Neural cell (in vitro differentiated cells): ENCODE measurements at regions not wholly inside any gene's neighbourhood (a gene's known extent, or its start where the extent isn't known, plus 50 kb on each side); places are given as distances from the start of the nearest gene placed in this dataset.

Experiments
- H2AFZ ChIP-seq: fragments of 200-600, 300-800 bp; sonication (generic), shearing (Covaris generic); 2 replicates; pipeline ENCODE4 v1.6.0; 2014; ENCODE audit warnings: low read depth, mild to moderate bottlenecking, antibody characterized with exemption, low read length, moderate library complexity
- H3F3A ChIP-seq: fragments of 200-600 bp; shearing (Covaris generic); 2 replicates; pipeline ENCODE4 v1.6.1; 2016; ENCODE audit warnings: mild to moderate bottlenecking, moderate library complexity, mixed read lengths, antibody characterized with exemption, low read length; ENCODE audit not compliant: insufficient read depth, poor library complexity, severe bottlenecking
- H3K27ac ChIP-seq: fragments of 200-600, 300-800 bp; sonication (generic), shearing (Covaris generic); 2 replicates; pipeline ENCODE4 v1.5.1; 2014; ENCODE audit warnings: mild to moderate bottlenecking, low read length, moderate library complexity
- H3K27me3 ChIP-seq: fragments of 300-800, 200-600 bp; sonication (generic), shearing (Covaris generic); 2 replicates; pipeline ENCODE4 v1.6.0; 2014; ENCODE audit warnings: mild to moderate bottlenecking, low read depth, low read length, moderate library complexity; ENCODE audit not compliant: insufficient read depth
- H3K36me3 ChIP-seq: fragments of 300-800, 200-600 bp; sonication (generic), shearing (Covaris generic); 2 replicates; pipeline ENCODE4 v1.5.1; 2014; ENCODE audit warnings: mild to moderate bottlenecking, antibody characterized with exemption, low read length, moderate library complexity; ENCODE audit not compliant: insufficient read depth
- H3K4me2 ChIP-seq: fragments of 300-800, 200-600 bp; sonication (generic), shearing (Covaris generic); 2 replicates; pipeline ENCODE4 v1.6.0; 2014; ENCODE audit warnings: mild to moderate bottlenecking, low read length
- H3K4me3 ChIP-seq: fragments of 300-800, 200-600 bp; sonication (generic), shearing (Covaris generic); 2 replicates; pipeline ENCODE4 v1.5.1; 2014; ENCODE audit warnings: mild to moderate bottlenecking, low read length, moderate library complexity
- H3K79me2 ChIP-seq: fragments of 200-600 bp; shearing (Covaris generic); replicated peaks from 2 replicates; pipeline ENCODE4 v1.6.0; 2014; ENCODE audit warnings: mild to moderate bottlenecking, low read length, moderate library complexity; ENCODE audit not compliant: insufficient read depth
- H3K9ac ChIP-seq: fragments of 300-800, 200-600 bp; sonication (generic), shearing (Covaris generic); 2 replicates; pipeline ENCODE4 v1.6.1; 2016; ENCODE audit warnings: mild to moderate bottlenecking, low read length, mixed read lengths
- H3K9me2 ChIP-seq: fragments of 200-600 bp; shearing (Covaris generic); 2 replicates; pipeline ENCODE4 v1.6.1; 2016; ENCODE audit warnings: mild to moderate bottlenecking, low read length, mixed read lengths; ENCODE audit not compliant: insufficient read depth
- H3K9me3 ChIP-seq: fragments of 200-600, 300-800 bp; sonication (generic), shearing (Covaris generic); 2 replicates; pipeline ENCODE4 v1.6.1; 2016; ENCODE audit warnings: mild to moderate bottlenecking, mixed run types, low read length, moderate library complexity, mixed read lengths
- H4K20me1 ChIP-seq: fragments of 200-600 bp; shearing (Covaris generic); 2 replicates; pipeline ENCODE4 v1.6.1; 2016; ENCODE audit warnings: mild to moderate bottlenecking, mixed run types; ENCODE audit not compliant: insufficient read depth
- EP300 ChIP-seq: fragments of 450-650 bp; conservative IDR thresholded peaks from 2 replicates; pipeline ENCODE4 v1.6.1; 2014; ENCODE audit warnings: antibody characterized with exemption, mild to moderate bottlenecking, moderate library complexity; ENCODE audit not compliant: poor library complexity, severe bottlenecking
- EZH2 ChIP-seq: fragments of 200-600, 300-800 bp; shearing (Covaris generic), sonication (generic); IDR thresholded peaks from 2 replicates; pipeline ENCODE4 v1.6.1; 2014; ENCODE audit warnings: antibody characterized with exemption, low read length, borderline replicate concordance, mild to moderate bottlenecking; ENCODE audit not compliant: insufficient read depth, poor library complexity, severe bottlenecking
- MXI1 ChIP-seq: fragments of 450-650 bp; conservative IDR thresholded peaks from 2 replicates; pipeline ENCODE4 v1.6.1; 2014; ENCODE audit warnings: antibody characterized with exemption, mild to moderate bottlenecking; ENCODE audit not compliant: poor library complexity, severe bottlenecking
- POLR2AphosphoS5 ChIP-seq: IDR thresholded peaks from 2 replicates; pipeline ENCODE4 v1.6.1; 2012
- RAD21 ChIP-seq: fragments of 450-650 bp; conservative IDR thresholded peaks from 2 replicates; pipeline ENCODE4 v1.6.1; 2014; ENCODE audit warnings: antibody characterized with exemption, mild to moderate bottlenecking, moderate library complexity
- SMC3 ChIP-seq: fragments of 450-650 bp; conservative IDR thresholded peaks from 2 replicates; pipeline ENCODE4 v1.6.1; 2014; ENCODE audit warnings: antibody characterized with exemption, mild to moderate bottlenecking, moderate library complexity; ENCODE audit not compliant: poor library complexity
- TAF1 ChIP-seq: IDR thresholded peaks from 2 replicates; pipeline ENCODE4 v1.6.1; 2012; ENCODE audit warnings: low read depth
- TF ChIP-seq, protein P1 (sequence below): fragments of 450-650 bp; IDR thresholded peaks from 2 replicates; pipeline ENCODE4 v1.5.1; 2014; ENCODE audit warnings: antibody characterized with exemption, mild to moderate bottlenecking, moderate library complexity; ENCODE audit not compliant: poor library complexity, severe bottlenecking
- TF ChIP-seq, protein P2 (sequence below): IDR thresholded peaks from 2 replicates; pipeline ENCODE4 v1.6.1; 2012; ENCODE audit warnings: borderline replicate concordance

GRCh38 chr18:56217406-56217805 lies 421.0 kb downstream of the TXNL1 start:
- Histone ChIP-seq H2AFZ (no peak overlapping the region), H3K36me3 (no peaks in the 10 kb centered on the region), H3K9me2 (no peaks in the 10 kb centered on the region), H3K27me3 (no peaks in the 10 kb centered on the region), H3K9ac (no peak overlapping the region), H3F3A (no peaks in the 10 kb centered on the region), H3K27ac (no peak overlapping the region), H3K4me2 (no peak overlapping the region), H3K9me3 (no peaks in the 10 kb centered on the region), H4K20me1 (no peaks in the 10 kb centered on the region), H3K4me3 (no peak overlapping the region), H3K79me2 (no peaks in the 10 kb centered on the region)
- TF ChIP-seq, protein P1, sequence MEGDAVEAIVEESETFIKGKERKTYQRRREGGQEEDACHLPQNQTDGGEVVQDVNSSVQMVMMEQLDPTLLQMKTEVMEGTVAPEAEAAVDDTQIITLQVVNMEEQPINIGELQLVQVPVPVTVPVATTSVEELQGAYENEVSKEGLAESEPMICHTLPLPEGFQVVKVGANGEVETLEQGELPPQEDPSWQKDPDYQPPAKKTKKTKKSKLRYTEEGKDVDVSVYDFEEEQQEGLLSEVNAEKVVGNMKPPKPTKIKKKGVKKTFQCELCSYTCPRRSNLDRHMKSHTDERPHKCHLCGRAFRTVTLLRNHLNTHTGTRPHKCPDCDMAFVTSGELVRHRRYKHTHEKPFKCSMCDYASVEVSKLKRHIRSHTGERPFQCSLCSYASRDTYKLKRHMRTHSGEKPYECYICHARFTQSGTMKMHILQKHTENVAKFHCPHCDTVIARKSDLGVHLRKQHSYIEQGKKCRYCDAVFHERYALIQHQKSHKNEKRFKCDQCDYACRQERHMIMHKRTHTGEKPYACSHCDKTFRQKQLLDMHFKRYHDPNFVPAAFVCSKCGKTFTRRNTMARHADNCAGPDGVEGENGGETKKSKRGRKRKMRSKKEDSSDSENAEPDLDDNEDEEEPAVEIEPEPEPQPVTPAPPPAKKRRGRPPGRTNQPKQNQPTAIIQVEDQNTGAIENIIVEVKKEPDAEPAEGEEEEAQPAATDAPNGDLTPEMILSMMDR, result no peak
- TF ChIP-seq SMC3, result no peak
- TF ChIP-seq, protein P2, sequence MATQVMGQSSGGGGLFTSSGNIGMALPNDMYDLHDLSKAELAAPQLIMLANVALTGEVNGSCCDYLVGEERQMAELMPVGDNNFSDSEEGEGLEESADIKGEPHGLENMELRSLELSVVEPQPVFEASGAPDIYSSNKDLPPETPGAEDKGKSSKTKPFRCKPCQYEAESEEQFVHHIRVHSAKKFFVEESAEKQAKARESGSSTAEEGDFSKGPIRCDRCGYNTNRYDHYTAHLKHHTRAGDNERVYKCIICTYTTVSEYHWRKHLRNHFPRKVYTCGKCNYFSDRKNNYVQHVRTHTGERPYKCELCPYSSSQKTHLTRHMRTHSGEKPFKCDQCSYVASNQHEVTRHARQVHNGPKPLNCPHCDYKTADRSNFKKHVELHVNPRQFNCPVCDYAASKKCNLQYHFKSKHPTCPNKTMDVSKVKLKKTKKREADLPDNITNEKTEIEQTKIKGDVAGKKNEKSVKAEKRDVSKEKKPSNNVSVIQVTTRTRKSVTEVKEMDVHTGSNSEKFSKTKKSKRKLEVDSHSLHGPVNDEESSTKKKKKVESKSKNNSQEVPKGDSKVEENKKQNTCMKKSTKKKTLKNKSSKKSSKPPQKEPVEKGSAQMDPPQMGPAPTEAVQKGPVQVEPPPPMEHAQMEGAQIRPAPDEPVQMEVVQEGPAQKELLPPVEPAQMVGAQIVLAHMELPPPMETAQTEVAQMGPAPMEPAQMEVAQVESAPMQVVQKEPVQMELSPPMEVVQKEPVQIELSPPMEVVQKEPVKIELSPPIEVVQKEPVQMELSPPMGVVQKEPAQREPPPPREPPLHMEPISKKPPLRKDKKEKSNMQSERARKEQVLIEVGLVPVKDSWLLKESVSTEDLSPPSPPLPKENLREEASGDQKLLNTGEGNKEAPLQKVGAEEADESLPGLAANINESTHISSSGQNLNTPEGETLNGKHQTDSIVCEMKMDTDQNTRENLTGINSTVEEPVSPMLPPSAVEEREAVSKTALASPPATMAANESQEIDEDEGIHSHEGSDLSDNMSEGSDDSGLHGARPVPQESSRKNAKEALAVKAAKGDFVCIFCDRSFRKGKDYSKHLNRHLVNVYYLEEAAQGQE, result no peak
- TF ChIP-seq EP300, result no peak
- no peak for TF ChIP-seq TAF1
- no peak for TF ChIP-seq EZH2
- no peak for TF ChIP-seq POLR2AphosphoS5
- TF ChIP-seq MXI1, result no peak
- TF ChIP-seq RAD21, result no peak

- Histone ChIP-seq H3K27ac (no peak overlapping the region), H3K9me2 (no peaks in the 10 kb centered on the region), H3K4me3 (no peak overlapping the region), H4K20me1 (no peaks in the 10 kb centered on the region), H3K9ac (no peak overlapping the region), H3K4me2 (no peak overlapping the region), H3K36me3 (no peaks in the 10 kb centered on the region), H3K9me3 (no peaks in the 10 kb centered on the region), H2AFZ (no peak overlapping the region), H3F3A (no peaks in the 10 kb centered on the region), H3K79me2 (no peaks in the 10 kb centered on the region), H3K27me3 (no peaks in the 10 kb centered on the region)
- TF ChIP-seq POLR2AphosphoS5, result no peak
- TF ChIP-seq, protein P2, result no peak
- no peak for TF ChIP-seq EP300
- TF ChIP-seq, protein P1, result no peak
- TF ChIP-seq TAF1, result no peak
- no peak for TF ChIP-seq RAD21
- TF ChIP-seq MXI1, result no peak
- no peak for TF ChIP-seq EZH2
- no peak for TF ChIP-seq SMC3
These were observed 423.7 kb downstream of the TXNL1 start for GRCh38 chr18:56214706-56215105.
